Osteoblast (primary cell): ENCODE measurements at regions not wholly inside any gene's neighbourhood (a gene's known extent, or its start where the extent isn't known, plus 50 kb on each side); places are given as distances from the start of the nearest gene placed in this dataset.

Experiments
- DNase-seq: peaks from one replicate; pipeline ENCODE4 v3.0.0; 2011; ENCODE audit warnings: low spot score, mixed read lengths; ENCODE audit not compliant: insufficient read length; ENCODE audit errors: missing footprints
- H2AFZ ChIP-seq: 2 replicates; pipeline ENCODE4 v1.6.0; 2011; ENCODE audit warnings: mild to moderate bottlenecking, low read length
- H3K27ac ChIP-seq: 2 replicates; pipeline ENCODE4 v1.5.1; 2011; ENCODE audit warnings: mild to moderate bottlenecking, low read depth, low read length, moderate library complexity
- H3K27me3 ChIP-seq: 2 replicates; pipeline ENCODE4 v1.6.0; 2012; ENCODE audit warnings: mild to moderate bottlenecking, control low read depth, inconsistent platforms, low read length, moderate library complexity; ENCODE audit not compliant: insufficient read depth
- H3K36me3 ChIP-seq: 2 replicates; pipeline ENCODE4 v1.5.1; 2011; ENCODE audit warnings: mild to moderate bottlenecking, low read length, control low read depth, moderate library complexity; ENCODE audit not compliant: insufficient read depth
- H3K4me1 ChIP-seq: 2 replicates; pipeline ENCODE4 v1.5.1; 2011; ENCODE audit warnings: mild to moderate bottlenecking, low read length, control low read depth, moderate library complexity; ENCODE audit not compliant: insufficient read depth
- H3K4me2 ChIP-seq: 2 replicates; pipeline ENCODE4 v1.6.0; 2011; ENCODE audit warnings: mild to moderate bottlenecking, low read length; ENCODE audit not compliant: insufficient read depth
- H3K4me3 ChIP-seq: fragments of 200-600 bp; sonication (generic); 3 replicates; pipeline ENCODE4 v1.5.1; 2012; ENCODE audit warnings: mild to moderate bottlenecking, low read length, inconsistent platforms; ENCODE audit not compliant: insufficient read depth
- H3K79me2 ChIP-seq: 2 replicates; pipeline ENCODE4 v1.6.0; 2012; ENCODE audit warnings: mild to moderate bottlenecking, low read length, control low read depth, inconsistent platforms; ENCODE audit not compliant: insufficient read depth
- H3K9me3 ChIP-seq: 2 replicates; pipeline ENCODE4 v1.5.1; 2011; ENCODE audit warnings: low read depth, low read length, control low read depth
- H4K20me1 ChIP-seq: 2 replicates; pipeline ENCODE4 v1.6.0; 2012; ENCODE audit warnings: mild to moderate bottlenecking, low read length, control low read depth; ENCODE audit not compliant: insufficient read depth
- CTCF ChIP-seq: IDR thresholded peaks from 2 replicates; pipeline ENCODE4 v1.5.1; 2011; ENCODE audit warnings: mild to moderate bottlenecking, low read depth, low read length, moderate library complexity; ENCODE audit errors: extremely low read depth

GRCh38 chr2:57979158-57979557 lies 67.4 kb upstream of the VRK2 start:
- Histone ChIP-seq H3K36me3 (no peaks in the 10 kb centered on the region), H3K4me2 (no peak overlapping the region), H3K79me2 (no peaks in the 10 kb centered on the region), H3K27me3 (peaks cover 4% of the 10 kb centered on the region), H3K4me1 (peaks cover 17% of the 10 kb centered on the region), H3K27ac (no peak overlapping the region), H2AFZ (no peak overlapping the region), H3K4me3 (no peak overlapping the region), H4K20me1 (no peaks in the 10 kb centered on the region), H3K9me3 (no peaks in the 10 kb centered on the region)
- no peak for DNase-seq
- TF ChIP-seq CTCF, result no peak

GRCh38 chr2:57981083-57981768 lies 65.4 kb upstream of the VRK2 start:
- peaks cover 17% of the 10 kb centered on the region for H3K4me1 ChIP-seq
- H4K20me1 ChIP-seq, result no peaks in the 10 kb centered on the region
- peak overlapping the region; percentile 15 for H2AFZ ChIP-seq
- no peak overlapping the region for H3K27ac ChIP-seq
- TF ChIP-seq CTCF, result no peak
- H3K4me3 ChIP-seq, result no peak overlapping the region
- H3K9me3 ChIP-seq, result no peaks in the 10 kb centered on the region
- H3K4me2 ChIP-seq, result peak overlapping the region; percentile 71
- peaks cover 4% of the 10 kb centered on the region for H3K27me3 ChIP-seq
- H3K79me2 ChIP-seq, result no peaks in the 10 kb centered on the region
- DNase-seq, result peak; percentile 47
- H3K36me3 ChIP-seq, result no peaks in the 10 kb centered on the region

- TF ChIP-seq CTCF, result no peak
- DNase-seq, result peak; percentile 15
- no peak overlapping the region for H3K4me2 ChIP-seq
- H4K20me1 ChIP-seq, result no peaks in the 10 kb centered on the region
- no peak overlapping the region for H3K27ac ChIP-seq
- no peaks in the 10 kb centered on the region for H3K4me1 ChIP-seq
- no peaks in the 10 kb centered on the region for H3K27me3 ChIP-seq
- no peaks in the 10 kb centered on the region for H3K9me3 ChIP-seq
- H2AFZ ChIP-seq, result no peak overlapping the region
- no peaks in the 10 kb centered on the region for H3K79me2 ChIP-seq
- H3K4me3 ChIP-seq, result no peak overlapping the region
- H3K36me3 ChIP-seq, result no peaks in the 10 kb centered on the region
Measured at GRCh38 chr2:57987835-57988573, 58.6 kb upstream of the VRK2 start.

GRCh38 chr2:57990118-57990725 lies 56.4 kb upstream of the VRK2 start:
- H4K20me1 ChIP-seq, result no peaks in the 10 kb centered on the region
- no peak for TF ChIP-seq CTCF
- no peak for DNase-seq
- H3K27me3 ChIP-seq, result no peaks in the 10 kb centered on the region
- H3K4me3 ChIP-seq, result no peak overlapping the region
- H3K4me1 ChIP-seq, result no peaks in the 10 kb centered on the region
- no peak overlapping the region for H3K4me2 ChIP-seq
- H3K36me3 ChIP-seq, result no peaks in the 10 kb centered on the region
- H3K79me2 ChIP-seq, result no peaks in the 10 kb centered on the region
- H3K9me3 ChIP-seq, result no peaks in the 10 kb centered on the region
- no peak overlapping the region for H2AFZ ChIP-seq
- no peak overlapping the region for H3K27ac ChIP-seq
